ENCODE measurements at regions not wholly inside any gene's neighbourhood (a gene's known extent, or its start where the extent isn't known, plus 50 kb on each side); places are given as distances from the start of the nearest gene placed in this dataset.

DNA sequence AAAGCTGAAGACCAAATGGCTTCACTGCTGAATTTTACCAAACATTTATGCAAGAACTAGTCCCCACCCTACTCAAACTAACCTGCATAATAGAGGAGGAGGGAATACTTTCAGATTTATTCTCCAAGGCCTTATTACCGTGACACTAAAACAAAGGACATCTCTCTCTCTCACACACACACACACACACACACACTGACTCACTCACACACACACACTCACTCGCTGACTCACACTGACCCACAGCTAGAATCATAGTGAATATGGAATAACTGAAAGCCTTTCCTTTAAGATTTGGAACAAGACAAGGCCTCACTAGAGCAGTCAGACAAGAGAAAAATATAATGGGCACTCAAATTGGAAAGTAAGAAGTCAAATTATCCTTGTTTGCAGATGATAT lies 1014.1 kb downstream of the TMTC2 start:
- TF ChIP-seq TARDBP (IDR thresholded peaks at IDR 0.05), result no peak
- TF ChIP-seq BHLHE40 (IDR thresholded peaks at IDR 0.05; ENCODE audit: borderline replicate concordance), result no peak
- TF ChIP-seq LEF1 (IDR thresholded peaks at IDR 0.05; ENCODE audit: borderline replicate concordance), result no peak
- TF ChIP-seq L3MBTL2 (conservative IDR thresholded peaks at IDR 0.05), result no peak
- no peak for TF ChIP-seq HDGF (IDR thresholded peaks at IDR 0.05; ENCODE audit: borderline replicate concordance)
- TF ChIP-seq ELF4 (IDR thresholded peaks at IDR 0.05), result no peak
- TF ChIP-seq FOXA1 (IDR thresholded peaks at IDR 0.05), result no peak
- TF ChIP-seq ZNF384 (IDR thresholded peaks at IDR 0.05), result no peak
- TF ChIP-seq ARNT (IDR thresholded peaks at IDR 0.05), result no peak
- TF ChIP-seq SP1 (IDR thresholded peaks at IDR 0.05), result no peak
